GM23248 (cell line): ENCODE measurements at regions not wholly inside any gene's neighbourhood (a gene's known extent, or its start where the extent isn't known, plus 50 kb on each side); places are given as distances from the start of the nearest gene placed in this dataset.

ENCODE experiments used
- EZH2 ChIP-seq: fragments of 200-600 bp; sonication (generic); IDR thresholded peaks from 2 replicates; pipeline ENCODE4 v1.6.1; 2018; ENCODE audit warnings: antibody characterized with exemption, mild to moderate bottlenecking; ENCODE audit not compliant: insufficient read depth, poor library complexity, severe bottlenecking
- EZH2phosphoT487 ChIP-seq: fragments of 200-600 bp; sonication (generic); IDR thresholded peaks from 2 replicates; pipeline ENCODE4 v1.6.1; 2018; ENCODE audit warnings: antibody characterized with exemption, moderate library complexity, mild to moderate bottlenecking, low read depth; ENCODE audit not compliant: insufficient read depth

DNA sequence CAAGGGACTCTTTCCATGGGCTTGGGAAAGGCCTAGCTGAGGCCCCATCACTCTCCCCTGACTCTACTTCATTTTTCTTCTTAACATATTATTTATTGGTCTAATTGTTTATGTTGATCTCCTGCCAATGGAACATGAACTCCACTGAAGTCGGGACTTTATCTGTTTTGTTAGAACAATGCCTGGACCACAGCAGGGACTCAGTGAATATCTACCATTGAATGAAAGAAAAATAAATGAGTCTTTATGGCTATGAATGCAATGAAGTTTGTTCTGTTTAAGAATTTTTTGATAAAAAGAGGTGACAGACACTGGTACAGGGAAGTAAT is 112.3 kb downstream of the ADAMTS15 start:
- no peak for TF ChIP-seq EZH2
- TF ChIP-seq EZH2phosphoT487: no peak
